WTC11 (cell line): ENCODE measurements at regions not wholly inside any gene's neighbourhood (a gene's known extent, or its start where the extent isn't known, plus 50 kb on each side); places are given as distances from the start of the nearest gene placed in this dataset.

Experiments
- ATAC-seq: fragments of 200-7000 bp; cut with Tn5 transposase; 2 replicates; pipeline ENCODE4 v1.10.0; 2021; ENCODE audit warnings: mild to moderate bottlenecking, moderate library complexity
- CTCF ChIA-PET: fragments of 300-600 bp; sonication (Branson Sonifier 250); formaldehyde crosslinking; loops from one replicate; lab custom pipeline; 2021; ENCODE audit warnings: antibody characterized with exemption; lab: Charles Lee
- POLR2A ChIA-PET: fragments of 350-600 bp; sonication (Branson Sonifier 250); formaldehyde crosslinking; loops from one replicate; lab custom pipeline; 2021; ENCODE audit warnings: antibody characterized with exemption; lab: Charles Lee
- DNase-seq: peaks from one replicate; pipeline ENCODE4 v3.0.0; 2021; ENCODE audit warnings: low spot score
- H3K27ac Mint-ChIP-seq: 2 replicates; pipeline ENCODE4 v1.8.0; 2021; ENCODE audit warnings: mixed read lengths
- H3K27me3 Mint-ChIP-seq: 2 replicates; pipeline ENCODE4 v1.8.0; 2021; ENCODE audit warnings: low read depth, mild to moderate bottlenecking, moderate library complexity, mixed read lengths
- H3K36me3 Mint-ChIP-seq: 2 replicates; pipeline ENCODE4 v1.8.0; 2021; ENCODE audit warnings: mixed read lengths
- H3K4me1 Mint-ChIP-seq: 2 replicates; pipeline ENCODE4 v1.8.0; 2022; ENCODE audit warnings: mixed read lengths
- H3K4me3 Mint-ChIP-seq: 2 replicates; pipeline ENCODE4 v1.8.0; 2021; ENCODE audit warnings: mild to moderate bottlenecking, moderate library complexity, mixed read lengths
- H3K9me3 Mint-ChIP-seq: 2 replicates; pipeline ENCODE4 v1.8.0; 2021; ENCODE audit warnings: mixed read lengths
- ATF2 ChIP-seq: sonication (generic); formaldehyde crosslinking; IDR thresholded peaks from 2 replicates; pipeline ENCODE4 v1.8.1; 2022; ENCODE audit warnings: low read depth, missing genetic modification reagents, borderline replicate concordance
- ELF4 ChIP-seq: sonication (generic); formaldehyde crosslinking; IDR thresholded peaks from 2 replicates; pipeline ENCODE4 v1.8.1; 2022; ENCODE audit warnings: low read depth, mild to moderate bottlenecking, moderate library complexity, missing genetic modification reagents
- EMX1 ChIP-seq: fragments of 250-450 bp; sonication (Bioruptor Pico); IDR thresholded peaks from 2 replicates; pipeline ENCODE4 v1.8.0; 2021; ENCODE audit warnings: mild to moderate bottlenecking
- ERG ChIP-seq: fragments of 250-450 bp; sonication (Bioruptor Pico); IDR thresholded peaks from 2 replicates; pipeline ENCODE4 v1.8.0; 2021; ENCODE audit warnings: mild to moderate bottlenecking
- FOXP4 ChIP-seq: sonication (generic); formaldehyde crosslinking; IDR thresholded peaks from 2 replicates; pipeline ENCODE4 v1.8.0; 2022; ENCODE audit warnings: mild to moderate bottlenecking, missing genetic modification reagents
- GTF2I ChIP-seq: fragments of 250-450 bp; sonication (Bioruptor Pico); conservative IDR thresholded peaks from 2 replicates; pipeline ENCODE4 v1.4.0; 2021; ENCODE audit warnings: mild to moderate bottlenecking
- HMGA2 ChIP-seq: fragments of 250-450 bp; sonication (Bioruptor Pico); IDR thresholded peaks from 2 replicates; pipeline ENCODE4 v1.4.0; 2021; ENCODE audit warnings: mild to moderate bottlenecking, moderate library complexity
- MYBL2 ChIP-seq: sonication (generic); formaldehyde crosslinking; IDR thresholded peaks from 2 replicates; pipeline ENCODE4 v1.8.1; 2023; ENCODE audit warnings: mild to moderate bottlenecking, moderate library complexity, missing genetic modification reagents
- NFATC4 ChIP-seq: fragments of 250-450 bp; sonication (Bioruptor Pico); IDR thresholded peaks from 2 replicates; pipeline ENCODE4 v1.9.0; 2021; ENCODE audit warnings: mild to moderate bottlenecking
- NFYB ChIP-seq: sonication (generic); formaldehyde crosslinking; conservative IDR thresholded peaks from 2 replicates; pipeline ENCODE4 v1.8.0; 2022; ENCODE audit warnings: low read depth, missing genetic modification reagents
- NR1H2 ChIP-seq: sonication (generic); formaldehyde crosslinking; IDR thresholded peaks from 2 replicates; pipeline ENCODE4 v1.9.0; 2021; ENCODE audit warnings: mild to moderate bottlenecking, moderate library complexity, missing genetic modification reagents
- SMAD4 ChIP-seq: sonication (generic); formaldehyde crosslinking; IDR thresholded peaks from 2 replicates; pipeline ENCODE4 v1.8.0; 2022; ENCODE audit warnings: mild to moderate bottlenecking, missing genetic modification reagents
- STAT6 ChIP-seq: sonication (generic); formaldehyde crosslinking; conservative IDR thresholded peaks from 2 replicates; pipeline ENCODE4 v1.8.1; 2023; ENCODE audit warnings: mild to moderate bottlenecking, low read depth, missing genetic modification reagents, moderate library complexity
- TEAD1 ChIP-seq: sonication (generic); formaldehyde crosslinking; IDR thresholded peaks from 2 replicates; pipeline ENCODE4 v1.8.0; 2022; ENCODE audit warnings: mild to moderate bottlenecking, missing genetic modification reagents
- USF1 ChIP-seq: sonication (generic); formaldehyde crosslinking; IDR thresholded peaks from 2 replicates; pipeline ENCODE4 v1.8.0; 2022; ENCODE audit warnings: mild to moderate bottlenecking, missing genetic modification reagents
- ZNF138 ChIP-seq: sonication (generic); formaldehyde crosslinking; conservative IDR thresholded peaks from 2 replicates; pipeline ENCODE4 v1.8.1; 2022; ENCODE audit warnings: mild to moderate bottlenecking, moderate library complexity, missing genetic modification reagents
- ZNF425 ChIP-seq: fragments of 250-450 bp; sonication (Bioruptor Pico); conservative IDR thresholded peaks from 2 replicates; pipeline ENCODE4 v1.9.0; 2021; ENCODE audit warnings: mild to moderate bottlenecking

- Mint-ChIP-seq H3K9me3 (peaks cover 83% of the 10 kb centered on the region), H3K27ac (no peak overlapping the region)
- no peak for ATAC-seq
Measured at GRCh38 chr20:54980103-54980960, 504.9 kb downstream of the DOK5 start.

GRCh38 chr20:54950304-54950703 is 474.9 kb downstream of the DOK5 start:
- no peak for TF ChIP-seq NFATC4 (CRISPR knock-in tag)
- no peak for TF ChIP-seq TEAD1
- TF ChIP-seq ERG (CRISPR knock-in tag): no peak
- no peak for TF ChIP-seq MYBL2 (CRISPR knock-in tag)
- no peak for TF ChIP-seq STAT6
- no peak for TF ChIP-seq GTF2I
- TF ChIP-seq ZNF138 (CRISPR knock-in tag): no peak
- Mint-ChIP-seq H3K4me3 (no peak overlapping the region), H3K9me3 (peaks cover 77% of the 10 kb centered on the region), H3K27ac (no peak overlapping the region), H3K4me1 (no peaks in the 10 kb centered on the region), H3K27me3 (no peaks in the 10 kb centered on the region), H3K36me3 (peaks cover 59% of the 10 kb centered on the region)
- POLR2A ChIA-PET: no interaction called here
- no peak for DNase-seq
- CTCF ChIA-PET: no interaction called here
- no peak for ATAC-seq

More at GRCh38 chr20:54980103-54980960, 504.9 kb downstream of the DOK5 start:
- H3K27me3 Mint-ChIP-seq: peaks cover 6% of the 10 kb centered on the region
- CTCF ChIA-PET: no interaction called here
- no peak overlapping the region for H3K4me3 Mint-ChIP-seq
- no peak for DNase-seq
- peaks cover 75% of the 10 kb centered on the region for H3K36me3 Mint-ChIP-seq
- H3K4me1 Mint-ChIP-seq: no peaks in the 10 kb centered on the region
- POLR2A ChIA-PET: no interaction called here
- TF ChIP-seq ELF4 (CRISPR knock-in tag) (no peak), EMX1 (CRISPR knock-in tag) (no peak), FOXP4 (no peak), NR1H2 (no peak), NFYB (CRISPR knock-in tag) (no peak), ZNF425 (CRISPR knock-in tag) (no peak), USF1 (CRISPR knock-in tag) (no peak), GTF2I (no peak), TEAD1 (no peak), ATF2 (no peak), HMGA2 (CRISPR knock-in tag) (no peak), SMAD4 (CRISPR knock-in tag) (no peak)
